ENCODE measurements at regions not wholly inside any gene's neighbourhood (a gene's known extent, or its start where the extent isn't known, plus 50 kb on each side); places are given as distances from the start of the nearest gene placed in this dataset.

DNA sequence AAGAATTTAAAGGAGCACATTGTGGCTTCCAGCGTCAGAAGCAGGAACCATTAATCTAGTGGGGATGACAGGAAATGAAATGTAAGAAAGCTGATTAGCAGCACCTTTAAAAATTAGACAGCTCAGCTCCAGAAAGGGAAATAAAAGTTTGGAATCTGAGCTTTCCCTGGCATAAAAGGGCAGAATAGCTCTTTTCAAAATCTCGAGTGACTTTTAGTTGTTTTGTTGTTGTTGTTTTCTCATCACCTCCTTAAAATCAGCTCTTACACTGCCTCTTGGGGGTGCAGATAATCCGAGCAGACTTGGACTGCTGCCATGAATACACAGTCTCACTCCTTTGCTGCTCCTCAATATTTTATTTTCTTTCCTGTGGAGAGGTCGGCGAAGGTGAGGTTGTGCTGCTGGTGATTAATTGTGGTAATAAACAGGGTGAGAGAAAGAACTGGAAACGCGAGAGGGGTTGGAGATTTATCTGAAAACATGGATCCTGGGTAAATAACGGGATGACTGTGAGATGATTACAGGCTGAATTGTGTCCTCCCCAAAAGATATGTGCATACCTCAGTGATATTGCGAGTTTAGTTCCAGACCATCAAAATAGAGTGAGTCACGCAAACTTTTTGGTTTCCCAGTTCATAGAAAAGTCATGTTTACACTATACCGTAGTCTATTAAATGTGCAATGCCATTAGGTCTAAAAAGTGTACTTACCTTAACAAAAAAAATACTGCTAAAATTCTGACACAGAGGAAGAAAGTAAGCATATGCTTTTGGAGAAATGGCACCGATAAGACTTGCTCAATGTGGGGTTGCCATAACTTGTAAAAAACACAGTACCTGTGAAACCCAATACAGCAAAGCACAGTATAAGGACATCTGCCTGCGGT, 787.7 kb downstream of the UQCRFS1 start:
- ChIA-PET CTCF (no interaction called here), POLR2A (no interaction called here)
- TF ChIP-seq CTCF (IDR thresholded peaks at IDR 0.05; ENCODE audit: control extremely low read depth, extremely low read depth, low read depth, missing control alignments): no peak
- DNase-seq (ENCODE audit: extremely low spot score): no peak

DNA sequence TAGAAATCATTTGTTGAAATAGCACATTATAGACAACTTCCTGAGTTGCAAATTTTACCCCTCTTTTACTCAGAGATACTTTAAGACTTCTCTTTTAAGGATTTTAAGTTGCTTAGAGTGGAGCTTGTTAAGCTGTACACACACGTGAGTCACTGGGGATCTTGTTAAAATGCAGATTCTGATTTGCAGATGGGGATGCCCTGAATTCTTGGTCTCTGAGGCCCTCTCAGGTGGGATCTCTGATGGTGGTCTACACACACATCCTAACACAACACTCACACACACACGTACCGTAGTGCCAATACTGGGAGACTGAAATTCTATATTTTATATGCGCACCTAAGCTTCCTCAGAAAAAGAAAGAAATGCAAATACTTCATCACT, 788.3 kb downstream of the UQCRFS1 start:
- DNase-seq (ENCODE audit: extremely low spot score): no peak
- ChIA-PET CTCF (no interaction called here), POLR2A (no interaction called here)
- no peak for TF ChIP-seq CTCF (IDR thresholded peaks at IDR 0.05; ENCODE audit: control extremely low read depth, extremely low read depth, low read depth, missing control alignments)

DNA sequence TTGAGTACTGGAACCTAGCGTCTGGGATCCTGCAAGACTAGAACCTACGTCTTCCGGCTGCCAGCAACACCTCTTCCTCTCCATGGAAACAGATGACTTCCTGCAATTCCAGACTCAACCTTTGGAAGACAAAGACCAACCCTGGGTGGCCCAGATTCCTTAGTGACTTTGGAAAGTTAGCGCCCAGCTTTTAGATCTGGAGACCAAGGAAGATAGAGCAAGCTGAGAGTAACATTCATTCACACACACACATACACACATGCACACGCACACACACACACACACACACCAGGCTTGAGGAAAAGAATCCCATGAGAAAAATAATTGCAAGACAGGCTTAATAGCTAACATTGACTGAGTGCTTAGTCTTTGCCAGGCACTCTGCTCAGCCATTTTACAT, 788.9 kb downstream of the UQCRFS1 start:
- POLR2A ChIA-PET: no interaction called here
- no peak for TF ChIP-seq CTCF (IDR thresholded peaks at IDR 0.05; ENCODE audit: control extremely low read depth, extremely low read depth, low read depth, missing control alignments)
- CTCF ChIA-PET: no interaction called here
- no peak for DNase-seq (ENCODE audit: extremely low spot score)

- CTCF ChIA-PET: no interaction called here
- POLR2A ChIA-PET: no interaction called here
- DNase-seq (ENCODE audit: extremely low spot score): no peak
- TF ChIP-seq CTCF (IDR thresholded peaks at IDR 0.05; ENCODE audit: control extremely low read depth, extremely low read depth, low read depth, missing control alignments): no peak
Observed at GRCh38 chr19:28422791-28423650, 789.9 kb downstream of the UQCRFS1 start.

- POLR2A ChIA-PET: no interaction called here
- no peak for TF ChIP-seq CTCF (IDR thresholded peaks at IDR 0.05; ENCODE audit: control extremely low read depth, extremely low read depth, low read depth, missing control alignments)
- CTCF ChIA-PET: no interaction called here
- no peak for DNase-seq (ENCODE audit: extremely low spot score)
Observed at GRCh38 chr19:28422046-28422445, 790.9 kb downstream of the UQCRFS1 start.

GRCh38 chr19:28420811-28421550, 792.0 kb downstream of the UQCRFS1 start:
- TF ChIP-seq CTCF (IDR thresholded peaks at IDR 0.05; ENCODE audit: control extremely low read depth, extremely low read depth, low read depth, missing control alignments): no peak
- no peak for DNase-seq (ENCODE audit: extremely low spot score)
- ChIA-PET POLR2A (no interaction called here), CTCF (no interaction called here)
